ENCODE measurements at regions not wholly inside any gene's neighbourhood (a gene's known extent, or its start where the extent isn't known, plus 50 kb on each side); places are given as distances from the start of the nearest gene placed in this dataset.

GRCh38 chr11:116618461-116618860 lies 154.3 kb downstream of the BUD13 start:
- no peak for TF ChIP-seq HNF4A (conservative IDR thresholded peaks at IDR 0.05)
- TF ChIP-seq FOXA1 (IDR thresholded peaks at IDR 0.05) = no peak
- TF ChIP-seq CTCF (IDR thresholded peaks at IDR 0.05; ENCODE audit: low read depth, low read length, missing input control) = no peak
- no peak for TF ChIP-seq MAX (IDR thresholded peaks at IDR 0.05)
- TF ChIP-seq GABPA (IDR thresholded peaks at IDR 0.05 in 1 of 2, conservative IDR thresholded peaks at IDR 0.05 in 1 of 2) = no peak
- no peak for TF ChIP-seq RXRA (IDR thresholded peaks at IDR 0.05)
- no peak for TF ChIP-seq EGR1 (IDR thresholded peaks at IDR 0.05; ENCODE audit: low read depth in 2 of 2)
- no peak for TF ChIP-seq JUND (IDR thresholded peaks at IDR 0.05)
- TF ChIP-seq REST (IDR thresholded peaks at IDR 0.05) = no peak
- no peak for TF ChIP-seq ZBTB33 (IDR thresholded peaks at IDR 0.05)
- TF ChIP-seq TAF1 (conservative IDR thresholded peaks at IDR 0.05) = no peak
- TF ChIP-seq NR2F2 (IDR thresholded peaks at IDR 0.05) = no peak
- TF ChIP-seq YY1 (IDR thresholded peaks at IDR 0.05) = no peak
- no peak for TF ChIP-seq RAD21 (IDR thresholded peaks at IDR 0.05)
- TF ChIP-seq ATF3 (IDR thresholded peaks at IDR 0.05) = no peak
- no peak for TF ChIP-seq HNF4G (IDR thresholded peaks at IDR 0.05)
- no peak for TF ChIP-seq FOXA2 (IDR thresholded peaks at IDR 0.05)
- no peak for TF ChIP-seq SP1 (IDR thresholded peaks at IDR 0.05)
- no peaks in the 10 kb centered on the region for H3K36me3 ChIP-seq (ENCODE audit: control insufficient read depth in 4 of 4, insufficient read depth in 3 of 4, low read depth in 1 of 4, low read length in 3 of 4)
- no peak overlapping the region for H3K9ac ChIP-seq (ENCODE audit: low read depth in 1 of 2, low read length in 2 of 2)
- no peak overlapping the region for H3K27ac ChIP-seq (ENCODE audit: low read depth in 1 of 2, low read length in 2 of 2)
- 89% methylated on average over 1 of the region's 1 CpG for WGBS
- no peaks in the 10 kb centered on the region for H3K27me3 ChIP-seq (ENCODE audit: control insufficient read depth in 4 of 4, insufficient read depth in 4 of 4, low read length in 3 of 4)
- peak; percentile 21 for DNase-seq (ENCODE audit: low spot score)
- no peak overlapping the region for H3K4me3 ChIP-seq (ENCODE audit: low read depth in 1 of 3, low read length in 3 of 3)
- no peaks in the 10 kb centered on the region for H3K9me3 ChIP-seq (ENCODE audit: control insufficient read depth in 4 of 4, low read length in 3 of 4)
- H3K4me1 ChIP-seq (ENCODE audit: control insufficient read depth in 4 of 4, insufficient read depth in 4 of 4, low read length in 3 of 4) = no peaks in the 10 kb centered on the region
